ENCODE measurements at regions not wholly inside any gene's neighbourhood (a gene's known extent, or its start where the extent isn't known, plus 50 kb on each side); places are given as distances from the start of the nearest gene placed in this dataset.

- H3K36me3 Mint-ChIP-seq: no peaks in the 10 kb centered on the region
- no peaks in the 10 kb centered on the region for H3K9me3 Mint-ChIP-seq
- no peaks in the 10 kb centered on the region for H3K4me1 Mint-ChIP-seq
Measured at GRCh38 chr4:86531440-86531839, 62.7 kb upstream of the PTPN13 start.

DNA sequence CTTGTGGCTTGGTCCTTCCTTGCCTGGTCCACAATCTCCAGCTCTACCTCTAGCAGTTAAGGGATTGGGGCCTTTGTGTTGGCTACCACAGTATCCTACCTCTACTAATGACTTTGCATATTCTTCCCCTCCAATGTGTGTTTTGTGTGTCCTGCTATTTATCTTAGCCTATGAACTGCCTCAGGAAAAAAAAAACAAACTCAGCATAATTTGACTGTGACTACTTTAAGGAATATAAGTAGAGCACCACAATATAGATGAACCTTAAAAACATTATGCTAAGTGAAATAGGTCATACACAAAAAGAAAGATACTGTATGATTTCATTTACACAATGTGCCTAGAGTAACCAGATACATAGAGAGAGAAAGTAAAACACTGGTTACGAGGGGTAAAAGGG, 61.3 kb upstream of the PTPN13 start:
- Mint-ChIP-seq H3K27ac (no peak overlapping the region), H3K9me3 (no peaks in the 10 kb centered on the region), H3K4me3 (no peak overlapping the region), H3K36me3 (no peaks in the 10 kb centered on the region), H3K4me1 (no peaks in the 10 kb centered on the region), H3K27me3 (peaks cover 3% of the 10 kb centered on the region)
- DNase-seq: no peak

More at GRCh38 chr4:86531440-86531839, 62.7 kb upstream of the PTPN13 start:
- peaks cover 3% of the 10 kb centered on the region for H3K27me3 Mint-ChIP-seq
- no peak overlapping the region for H3K4me3 Mint-ChIP-seq
- no peak for DNase-seq
- no peak overlapping the region for H3K27ac Mint-ChIP-seq

DNA sequence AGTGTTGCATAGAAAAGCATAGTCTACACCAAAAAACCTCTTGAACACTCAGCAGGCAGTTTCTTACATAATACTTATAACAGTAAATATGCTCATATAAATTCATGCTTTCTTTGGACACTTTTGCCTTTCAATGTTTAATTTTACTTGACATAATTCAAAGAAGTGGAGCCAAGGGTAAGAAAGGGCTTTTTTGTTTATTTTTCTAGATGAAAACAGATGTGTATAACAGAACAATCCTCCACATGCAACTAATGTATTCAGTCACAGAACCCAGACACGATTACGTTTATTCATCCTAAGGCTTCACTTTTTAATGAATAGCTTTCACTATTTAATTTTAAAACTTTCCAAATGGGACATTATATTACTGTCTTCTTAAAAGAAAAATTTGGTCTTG, 58.0 kb upstream of the PTPN13 start:
- Mint-ChIP-seq H3K4me3 (no peak overlapping the region), H3K4me1 (no peaks in the 10 kb centered on the region), H3K27me3 (peaks cover 12% of the 10 kb centered on the region), H3K27ac (no peak overlapping the region), H3K9me3 (no peaks in the 10 kb centered on the region), H3K36me3 (no peaks in the 10 kb centered on the region)
- DNase-seq: no peak

- Mint-ChIP-seq H3K36me3 (no peaks in the 10 kb centered on the region), H3K4me3 (no peak overlapping the region), H3K4me1 (peaks cover 2% of the 10 kb centered on the region), H3K27me3 (peaks cover 11% of the 10 kb centered on the region), H3K27ac (no peak overlapping the region), H3K9me3 (no peaks in the 10 kb centered on the region)
- no peak for DNase-seq
Measured at GRCh38 chr4:86542319-86543027, 51.6 kb upstream of the PTPN13 start.

DNA sequence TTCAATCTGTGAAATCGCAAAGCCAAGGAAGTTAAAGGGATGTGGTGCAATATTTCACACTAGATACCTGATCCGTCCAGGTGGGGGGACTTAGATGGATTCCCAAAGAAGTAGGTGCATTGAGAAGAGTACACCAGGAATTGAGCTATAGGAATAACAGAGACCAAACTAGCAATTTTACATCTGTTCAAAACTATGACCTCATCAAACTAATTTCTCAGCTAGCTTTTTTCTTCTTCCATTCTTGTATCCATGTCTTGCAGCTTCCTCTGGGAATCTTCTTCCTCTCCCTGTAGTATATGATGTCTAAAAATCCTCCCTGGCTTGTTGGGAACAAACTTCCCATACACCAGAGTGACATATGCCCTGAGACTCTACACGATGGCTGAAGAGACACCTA, 51.0 kb upstream of the PTPN13 start:
- no peak for DNase-seq
- Mint-ChIP-seq H3K4me3 (no peak overlapping the region), H3K4me1 (peaks cover 2% of the 10 kb centered on the region), H3K36me3 (no peaks in the 10 kb centered on the region), H3K27me3 (peaks cover 13% of the 10 kb centered on the region), H3K27ac (no peak overlapping the region), H3K9me3 (no peaks in the 10 kb centered on the region)

GRCh38 chr4:86543560-86544309, 50.4 kb upstream of the PTPN13 start:
- H3K27ac Mint-ChIP-seq: no peak overlapping the region
- peaks cover 2% of the 10 kb centered on the region for H3K4me1 Mint-ChIP-seq
- H3K4me3 Mint-ChIP-seq: no peak overlapping the region
- DNase-seq: no peak
- no peaks in the 10 kb centered on the region for H3K36me3 Mint-ChIP-seq
- no peaks in the 10 kb centered on the region for H3K9me3 Mint-ChIP-seq
- H3K27me3 Mint-ChIP-seq: peaks cover 15% of the 10 kb centered on the region

GRCh38 chr4:86544310-86544966, 49.7 kb upstream of the PTPN13 start:
- no peak for DNase-seq
- Mint-ChIP-seq H3K4me3 (no peak overlapping the region), H3K27me3 (peaks cover 15% of the 10 kb centered on the region), H3K27ac (no peak overlapping the region), H3K9me3 (no peaks in the 10 kb centered on the region), H3K36me3 (no peaks in the 10 kb centered on the region), H3K4me1 (peaks cover 2% of the 10 kb centered on the region)
